ENCODE measurements at regions not wholly inside any gene's neighbourhood (a gene's known extent, or its start where the extent isn't known, plus 50 kb on each side); places are given as distances from the start of the nearest gene placed in this dataset.

DNA sequence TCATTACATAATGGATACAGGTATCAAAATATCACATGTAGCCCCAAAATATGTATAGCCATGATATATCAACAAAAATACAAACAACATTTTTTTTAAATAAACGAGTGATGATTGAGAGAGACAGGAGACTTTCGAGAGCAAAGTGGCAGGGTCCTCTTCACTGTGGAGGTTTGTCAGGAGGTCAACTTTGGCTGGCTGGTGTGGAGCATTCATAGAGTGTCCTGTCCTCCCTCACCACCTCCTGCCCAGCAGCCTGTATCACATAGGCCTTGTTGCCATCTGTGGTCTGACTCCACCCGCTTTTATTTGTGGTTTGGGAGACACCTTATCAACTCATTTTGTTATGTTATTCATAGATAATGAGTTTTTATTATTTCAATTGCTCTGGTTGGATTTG lies 206.9 kb downstream of the SYK start:
- TF ChIP-seq, protein P1, sequence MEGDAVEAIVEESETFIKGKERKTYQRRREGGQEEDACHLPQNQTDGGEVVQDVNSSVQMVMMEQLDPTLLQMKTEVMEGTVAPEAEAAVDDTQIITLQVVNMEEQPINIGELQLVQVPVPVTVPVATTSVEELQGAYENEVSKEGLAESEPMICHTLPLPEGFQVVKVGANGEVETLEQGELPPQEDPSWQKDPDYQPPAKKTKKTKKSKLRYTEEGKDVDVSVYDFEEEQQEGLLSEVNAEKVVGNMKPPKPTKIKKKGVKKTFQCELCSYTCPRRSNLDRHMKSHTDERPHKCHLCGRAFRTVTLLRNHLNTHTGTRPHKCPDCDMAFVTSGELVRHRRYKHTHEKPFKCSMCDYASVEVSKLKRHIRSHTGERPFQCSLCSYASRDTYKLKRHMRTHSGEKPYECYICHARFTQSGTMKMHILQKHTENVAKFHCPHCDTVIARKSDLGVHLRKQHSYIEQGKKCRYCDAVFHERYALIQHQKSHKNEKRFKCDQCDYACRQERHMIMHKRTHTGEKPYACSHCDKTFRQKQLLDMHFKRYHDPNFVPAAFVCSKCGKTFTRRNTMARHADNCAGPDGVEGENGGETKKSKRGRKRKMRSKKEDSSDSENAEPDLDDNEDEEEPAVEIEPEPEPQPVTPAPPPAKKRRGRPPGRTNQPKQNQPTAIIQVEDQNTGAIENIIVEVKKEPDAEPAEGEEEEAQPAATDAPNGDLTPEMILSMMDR (IDR thresholded peaks at IDR 0.05) = no peak
- no peak for TF ChIP-seq POLR2AphosphoS5 (IDR thresholded peaks at IDR 0.05)

All from breast epithelium (tissue), 3 donors.